ENCODE measurements at regions not wholly inside any gene's neighbourhood (a gene's known extent, or its start where the extent isn't known, plus 50 kb on each side); places are given as distances from the start of the nearest gene placed in this dataset.
"Not testable (repeated sequence)": the region's sequence is repeated elsewhere in the genome, so short reads cannot be mapped to it uniquely, and the experiment has no call there.

- no peak for DNase-seq (ENCODE audit: low spot score)
Measured at GRCh38 chr6:114638341-114638740, 295.5 kb upstream of the HS3ST5 start.

GRCh38 chr6:114634016-114634415 is 291.2 kb upstream of the HS3ST5 start:
- no peak for DNase-seq (ENCODE audit: low spot score)

GRCh38 chr6:114626226-114626625 is 283.4 kb upstream of the HS3ST5 start:
- DNase-seq (ENCODE audit: low spot score) = not testable (repeated sequence)

- DNase-seq (ENCODE audit: low spot score) = no peak
Measured at GRCh38 chr6:114619621-114620200, 276.9 kb upstream of the HS3ST5 start.

GRCh38 chr6:114611696-114612095 is 268.9 kb upstream of the HS3ST5 start:
- no peak for DNase-seq (ENCODE audit: low spot score)

- no peak for DNase-seq (ENCODE audit: low spot score)
Measured at GRCh38 chr6:114608091-114608490, 265.3 kb upstream of the HS3ST5 start.

- no peak for DNase-seq (ENCODE audit: low spot score)
Measured at GRCh38 chr6:114605656-114606055, 262.8 kb upstream of the HS3ST5 start.

- DNase-seq (ENCODE audit: low spot score) = no peak
Measured at GRCh38 chr6:114600381-114600780, 257.6 kb upstream of the HS3ST5 start.

GRCh38 chr6:114595591-114595990 is 252.8 kb upstream of the HS3ST5 start:
- DNase-seq (ENCODE audit: low spot score) = no peak

- DNase-seq (ENCODE audit: low spot score) = no peak
Measured at GRCh38 chr6:114595186-114595585, 252.4 kb upstream of the HS3ST5 start.

- DNase-seq (ENCODE audit: low spot score) = no peak
Measured at GRCh38 chr6:114592506-114592905, 249.7 kb upstream of the HS3ST5 start.

- no peak for DNase-seq (ENCODE audit: low spot score)
Measured at GRCh38 chr6:114588726-114589125, 245.9 kb upstream of the HS3ST5 start.

GRCh38 chr6:114586298-114586697 is 243.5 kb upstream of the HS3ST5 start:
- DNase-seq (ENCODE audit: low spot score) = no peak

- no peak for DNase-seq (ENCODE audit: low spot score)
Measured at GRCh38 chr6:114581293-114581692, 238.5 kb upstream of the HS3ST5 start.

- DNase-seq (ENCODE audit: low spot score) = no peak
Measured at GRCh38 chr6:114580882-114581281, 238.1 kb upstream of the HS3ST5 start.

GRCh38 chr6:114579486-114579885 is 236.7 kb upstream of the HS3ST5 start:
- DNase-seq (ENCODE audit: low spot score) = no peak

- DNase-seq (ENCODE audit: low spot score) = no peak
Measured at GRCh38 chr6:114577109-114577508, 234.3 kb upstream of the HS3ST5 start.

GRCh38 chr6:114576330-114576729 is 233.5 kb upstream of the HS3ST5 start:
- DNase-seq (ENCODE audit: low spot score) = no peak

- no peak for DNase-seq (ENCODE audit: low spot score)
Measured at GRCh38 chr6:114569669-114570068, 226.8 kb upstream of the HS3ST5 start.

GRCh38 chr6:114564302-114564933 is 221.6 kb upstream of the HS3ST5 start:
- DNase-seq (ENCODE audit: low spot score) = no peak

GRCh38 chr6:114559419-114559818 is 216.6 kb upstream of the HS3ST5 start:
- DNase-seq (ENCODE audit: low spot score) = no peak

- DNase-seq (ENCODE audit: low spot score) = no peak
Measured at GRCh38 chr6:114558153-114558552, 215.3 kb upstream of the HS3ST5 start.

- DNase-seq (ENCODE audit: low spot score) = no peak
Measured at GRCh38 chr6:114556846-114557488, 214.1 kb upstream of the HS3ST5 start.

GRCh38 chr6:114550316-114550715 is 207.5 kb upstream of the HS3ST5 start:
- no peak for DNase-seq (ENCODE audit: low spot score)

Measured in HuH-7.5 (cell line).